Testis (tissue), 2 donors: ENCODE measurements at regions not wholly inside any gene's neighbourhood (a gene's known extent, or its start where the extent isn't known, plus 50 kb on each side); places are given as distances from the start of the nearest gene placed in this dataset.
"Not testable (repeated sequence)": the region's sequence is repeated elsewhere in the genome, so short reads cannot be mapped to it uniquely, and the experiment has no call there.

Experiments used
- DNase-seq: peaks from one replicate; pipeline ENCODE4 v3.0.0-alpha.2; 2019
- H3K27ac ChIP-seq, 2 donors: fragments of 200-600 bp; sonication (generic); one replicate each; pipeline ENCODE4 v1.5.1; 2019
- H3K27me3 ChIP-seq: fragments of 200-600 bp; sonication (generic); one replicate; pipeline ENCODE4 v1.5.1; 2019
- H3K36me3 ChIP-seq: fragments of 200-600 bp; sonication (generic); one replicate; pipeline ENCODE4 v1.5.1; 2017; ENCODE audit warnings: low read depth; ENCODE audit errors: missing control alignments
- H3K4me1 ChIP-seq: fragments of 200-600 bp; sonication (generic); one replicate; pipeline ENCODE4 v1.5.1; 2019
- H3K4me3 ChIP-seq, 2 donors: fragments of 200-600 bp; sonication (generic); one replicate each; pipeline ENCODE4 v1.5.1; 2017 to 2019
- H3K9me3 ChIP-seq: fragments of 200-600 bp; sonication (generic); one replicate; pipeline ENCODE4 v1.5.1; 2017
- CTCF ChIP-seq, 3 experiments: fragments of 450-650 bp in 2 of 3; fragments of 200-600 bp in 1 of 3; sonication (generic) in 1 of 3; IDR thresholded peaks; one replicate each; pipeline ENCODE4 v1.5.1; 2016 to 2019; ENCODE audit warnings: antibody characterized with exemption in 3 of 3, mild to moderate bottlenecking in 2 of 3, moderate library complexity in 1 of 3
- POLR2A ChIP-seq: fragments of 450-650 bp; IDR thresholded peaks from one replicate; pipeline ENCODE4 v1.6.1; 2017; ENCODE audit warnings: antibody characterized with exemption, mild to moderate bottlenecking, moderate library complexity
- WGBS, 2 donors: methylation state at CpG; one replicate each; pipeline ENCODE4 v1.1.5; 2018; 5-methylcytosine and 5-hydroxymethylcytosine counted together
- intact Hi-C: fragments of 100-400 bp; cut with DNase I; formaldehyde crosslinking; loops from one replicate; pipeline ENCODE4 v1.15.1; 2023; ENCODE audit warnings: low total_unique reads

DNA sequence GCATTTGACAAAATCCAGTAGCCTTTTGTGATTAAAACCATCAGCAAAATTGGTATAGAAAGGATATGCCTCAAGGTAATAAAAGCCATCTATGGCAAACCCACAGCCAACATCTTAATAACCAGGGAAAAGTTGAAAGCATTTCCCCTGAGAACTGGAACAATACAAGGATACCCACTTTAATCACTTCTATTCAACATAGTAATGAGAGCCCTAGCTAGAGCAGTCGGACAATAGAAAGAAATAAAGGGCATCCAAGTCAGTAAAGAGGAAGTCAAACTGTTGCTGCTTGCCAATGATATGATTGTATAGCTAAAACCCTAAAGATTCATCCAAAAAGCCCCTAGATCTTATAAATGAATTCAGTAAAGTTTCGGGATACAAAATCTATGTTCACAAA, 1510.3 kb downstream of the PCDH9 start:
- 75 to 80% methylated on average over 2 of the region's 2 CpGs for WGBS, 2 donors
- Histone ChIP-seq H3K4me1 (no peaks in the 10 kb centered on the region), H3K9me3 (no peaks in the 10 kb centered on the region), H3K36me3 (no peaks in the 10 kb centered on the region), H3K27ac (no peak overlapping the region), H3K4me3 (no peak overlapping the region), H3K27me3 (no peaks in the 10 kb centered on the region)
- intact Hi-C loops: no loop called here
- DNase-seq: no peak
- TF ChIP-seq CTCF (IDR thresholded peaks at IDR 0.05): no peak

DNA sequence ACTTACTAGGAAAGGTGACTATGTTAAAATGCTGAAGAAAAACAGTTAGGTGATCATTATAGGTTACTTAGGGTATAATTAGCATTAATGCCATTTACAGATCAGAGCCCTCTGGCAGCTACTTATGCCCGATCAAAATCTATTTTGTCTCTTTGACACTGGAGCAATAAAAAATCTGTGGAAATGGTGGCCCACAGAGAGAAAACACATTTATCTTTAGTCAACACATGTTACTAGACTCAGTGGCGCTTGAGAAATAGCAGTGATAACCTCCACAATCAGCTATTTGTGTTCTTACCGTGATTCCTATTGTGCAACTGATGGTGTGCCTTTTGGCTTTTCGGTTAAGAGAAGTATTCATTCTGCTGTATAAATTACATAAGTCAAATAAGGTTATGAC, 1519.6 kb downstream of the PCDH9 start:
- Histone ChIP-seq H3K27me3 (no peaks in the 10 kb centered on the region), H3K4me1 (no peaks in the 10 kb centered on the region), H3K9me3 (no peaks in the 10 kb centered on the region), H3K36me3 (no peaks in the 10 kb centered on the region), H3K4me3 (no peak overlapping the region), H3K27ac (no peak overlapping the region)
- intact Hi-C loops: no loop called here
- TF ChIP-seq POLR2A (no peak), CTCF (IDR thresholded peaks at IDR 0.05) (no peak)
- 61 to 84% methylated on average over 4 of the region's 4 CpGs for WGBS, 2 donors
- no peak for DNase-seq

DNA sequence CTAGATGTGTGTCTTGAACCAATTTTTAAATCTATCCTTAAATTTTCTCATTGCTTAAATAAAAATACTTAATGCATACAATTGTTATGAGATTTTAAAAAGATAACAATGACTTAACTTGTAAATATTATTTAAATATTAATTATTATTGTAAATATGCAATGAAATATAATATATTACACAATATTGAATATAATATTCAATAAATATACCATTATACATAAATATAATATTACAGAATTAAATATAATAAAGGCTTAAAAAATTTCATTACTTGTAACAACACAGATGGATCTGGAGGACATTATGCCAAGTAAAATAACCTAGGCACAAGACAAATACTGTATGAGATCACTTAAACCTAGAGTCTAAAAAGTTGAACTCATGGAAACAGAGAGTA, 1532.3 kb downstream of the PCDH9 start:
- no peak overlapping the region for H3K4me3 ChIP-seq
- intact Hi-C loops: no loop called here
- no peaks in the 10 kb centered on the region for H3K36me3 ChIP-seq
- DNase-seq: no peak
- no peaks in the 10 kb centered on the region for H3K4me1 ChIP-seq
- no peak overlapping the region for H3K27ac ChIP-seq
- H3K27me3 ChIP-seq: no peaks in the 10 kb centered on the region
- H3K9me3 ChIP-seq: no peaks in the 10 kb centered on the region
- no peak for TF ChIP-seq CTCF (IDR thresholded peaks at IDR 0.05)

- 91% methylated on average over 1 of the region's 1 CpG for WGBS, 2 donors
- intact Hi-C loops: no loop called here
- no peaks in the 10 kb centered on the region for H3K36me3 ChIP-seq
- no peak overlapping the region for H3K27ac ChIP-seq
- no peaks in the 10 kb centered on the region for H3K9me3 ChIP-seq
- no peaks in the 10 kb centered on the region for H3K4me1 ChIP-seq
- DNase-seq: no peak
- TF ChIP-seq CTCF (IDR thresholded peaks at IDR 0.05) (no peak), POLR2A (no peak)
- no peak overlapping the region for H3K4me3 ChIP-seq
- no peaks in the 10 kb centered on the region for H3K27me3 ChIP-seq
Observed at GRCh38 chr13:65679240-65679639, 1550.9 kb downstream of the PCDH9 start.

GRCh38 chr13:65677906-65678305, 1552.2 kb downstream of the PCDH9 start:
- Histone ChIP-seq H3K27ac (no peak overlapping the region), H3K9me3 (no peaks in the 10 kb centered on the region), H3K36me3 (no peaks in the 10 kb centered on the region), H3K4me3 (no peak overlapping the region), H3K27me3 (no peaks in the 10 kb centered on the region), H3K4me1 (no peaks in the 10 kb centered on the region)
- WGBS, 2 donors: 74 to 90% methylated on average over 1 of the region's 1 CpG
- DNase-seq: no peak
- intact Hi-C loops: no loop called here
- TF ChIP-seq POLR2A: no peak
- no peak for TF ChIP-seq CTCF (IDR thresholded peaks at IDR 0.05)

DNA sequence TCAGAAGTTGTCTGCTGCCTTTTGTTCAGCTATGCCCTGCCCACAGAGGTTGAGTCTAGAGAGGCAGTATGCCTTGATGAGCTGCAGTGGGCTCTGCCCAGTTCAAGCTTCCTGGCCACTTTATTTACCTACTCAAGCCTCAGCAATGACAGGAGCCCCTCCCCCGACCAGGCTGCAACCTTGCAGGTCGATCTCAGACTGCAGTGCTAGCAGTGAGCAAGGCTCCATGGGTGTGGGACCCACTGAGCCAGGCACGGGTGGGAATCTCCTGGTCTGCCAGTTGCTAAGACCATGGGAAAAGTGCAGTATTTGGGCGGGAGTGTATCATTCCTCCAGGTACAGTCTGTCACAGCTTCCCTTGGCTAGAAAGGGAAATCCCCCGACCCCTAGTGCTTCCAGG, 1554.8 kb downstream of the PCDH9 start:
- H3K36me3 ChIP-seq, H3K4me1 ChIP-seq, intact Hi-C loops, H3K9me3 ChIP-seq, DNase-seq, H3K27ac ChIP-seq, H3K4me3 ChIP-seq, H3K27me3 ChIP-seq: not testable (repeated sequence)
- WGBS, 2 donors: 83 to 94% methylated on average over 5 of the region's 5 CpGs
